Left lung (tissue), 4 donors: ENCODE measurements at regions not wholly inside any gene's neighbourhood (a gene's known extent, or its start where the extent isn't known, plus 50 kb on each side); places are given as distances from the start of the nearest gene placed in this dataset.

ENCODE experiments used
- ATAC-seq: fragments of 200-7000 bp; cut with Tn5 transposase; one replicate; pipeline ENCODE4 v1.9.1; 2020; ENCODE audit warnings: moderate library complexity
- DNase-seq, 4 donors: peaks; one replicate each; pipeline ENCODE4 v3.0.0-alpha.2; 2013 to 2020
- H3K27ac ChIP-seq, 2 donors: fragments of 200-600 bp; sonication (generic) in 1 of 2; one replicate each; pipeline versions ENCODE4 v1.5.0 to v1.8.0; 2020 to 2021
- H3K27me3 ChIP-seq, 2 donors: fragments of 200-600 bp; sonication (generic) in 1 of 2; one replicate each; pipeline versions ENCODE4 v1.5.0 to v1.8.0; 2020 to 2021
- H3K36me3 ChIP-seq, 2 donors: fragments of 200-600 bp; sonication (generic) in 1 of 2; one replicate each; pipeline versions ENCODE4 v1.5.0 to v1.8.0; 2020 to 2021
- H3K4me1 ChIP-seq, 2 donors: fragments of 200-600 bp; one replicate each; pipeline ENCODE4 v1.8.0; 2021
- H3K4me3 ChIP-seq, 2 donors: fragments of 200-600 bp; sonication (generic) in 1 of 2; one replicate each; pipeline versions ENCODE4 v1.5.0 to v1.8.0; 2020 to 2021; ENCODE audit warnings: mild to moderate bottlenecking in 1 of 2
- H3K9me3 ChIP-seq, 2 donors: fragments of 200-600 bp; sonication (generic) in 1 of 2; one replicate each; pipeline versions ENCODE4 v1.5.0 to v1.8.0; 2020 to 2021
- CTCF ChIP-seq, 2 donors: fragments of 200-600 bp; sonication (generic) in 1 of 2; IDR thresholded peaks; one replicate each; pipeline versions ENCODE4 v1.5.0 to v1.8.0; 2021; ENCODE audit warnings: antibody characterized with exemption in 2 of 2
- intact Hi-C, 2 donors: fragments of 100-400 bp; cut with DNase I; formaldehyde crosslinking; loops; one replicate each; pipeline versions ENCODE4 v1.11.2 to v1.14.2; 2022
- donor health status: DM: no; HTN: yes; CAD: no.
- donor health status: DM: no; HTN: no; CAD: no.

- Histone ChIP-seq H3K27ac (no peak overlapping the region), H3K27me3 (no peaks in the 10 kb centered on the region), H3K4me3 (no peak overlapping the region), H3K36me3 (no peaks in the 10 kb centered on the region), H3K4me1 (no peaks in the 10 kb centered on the region), H3K9me3 (no peaks in the 10 kb centered on the region)
- no peak for TF ChIP-seq CTCF (IDR thresholded peaks at IDR 0.05)
- no peak for ATAC-seq
- intact Hi-C loops: no loop called here
- DNase-seq: no peak
These were observed 297.1 kb upstream of the DUSP10 start for GRCh38 chr1:222038971-222039370.

- Histone ChIP-seq H3K27me3 (no peaks in the 10 kb centered on the region), H3K9me3 (no peaks in the 10 kb centered on the region), H3K27ac (no peak overlapping the region), H3K4me1 (no peaks in the 10 kb centered on the region), H3K4me3 (no peak overlapping the region), H3K36me3 (no peaks in the 10 kb centered on the region)
- ATAC-seq (no peak), DNase-seq (no peak)
- intact Hi-C loops: no loop called here
- no peak for TF ChIP-seq CTCF (IDR thresholded peaks at IDR 0.05)
These were observed 295.8 kb upstream of the DUSP10 start for GRCh38 chr1:222037720-222038119.

GRCh38 chr1:222034790-222035189 lies 292.9 kb upstream of the DUSP10 start:
- Histone ChIP-seq H3K9me3 (no peaks in the 10 kb centered on the region), H3K36me3 (no peaks in the 10 kb centered on the region), H3K4me1 (no peaks in the 10 kb centered on the region), H3K27ac (no peak overlapping the region), H3K27me3 (no peaks in the 10 kb centered on the region), H3K4me3 (no peak overlapping the region)
- intact Hi-C loops: no loop called here
- no peak for TF ChIP-seq CTCF (IDR thresholded peaks at IDR 0.05)
- ATAC-seq: no peak
- no peak for DNase-seq

GRCh38 chr1:222033450-222033849 lies 291.6 kb upstream of the DUSP10 start:
- Histone ChIP-seq H3K4me1 (no peaks in the 10 kb centered on the region), H3K27me3 (no peaks in the 10 kb centered on the region), H3K36me3 (no peaks in the 10 kb centered on the region), H3K27ac (no peak overlapping the region), H3K4me3 (no peak overlapping the region), H3K9me3 (no peaks in the 10 kb centered on the region)
- ATAC-seq: no peak
- intact Hi-C loops: no loop called here
- no peak for TF ChIP-seq CTCF (IDR thresholded peaks at IDR 0.05)
- no peak for DNase-seq

- H3K27me3 ChIP-seq: no peaks in the 10 kb centered on the region
- no peak overlapping the region for H3K27ac ChIP-seq
- DNase-seq: no peak
- H3K4me3 ChIP-seq: no peak overlapping the region
- no peak for TF ChIP-seq CTCF (IDR thresholded peaks at IDR 0.05)
- H3K4me1 ChIP-seq: no peaks in the 10 kb centered on the region
- no peak for ATAC-seq
- intact Hi-C loops: no loop called here
- no peaks in the 10 kb centered on the region for H3K36me3 ChIP-seq
- no peaks in the 10 kb centered on the region for H3K9me3 ChIP-seq
These were observed 289.4 kb upstream of the DUSP10 start for GRCh38 chr1:222031318-222031717.
